Endothelial cell of umbilical vein (primary cell): ENCODE measurements at regions not wholly inside any gene's neighbourhood (a gene's known extent, or its start where the extent isn't known, plus 50 kb on each side); places are given as distances from the start of the nearest gene placed in this dataset.

Experiments used
- CTCF ChIP-seq, 2 donors: IDR thresholded peaks; 1 replicate in 1 of 2; 2 replicates in 1 of 2; pipeline ENCODE4 v1.5.1; 2011; ENCODE audit warnings: low read length in 2 of 2, mild to moderate bottlenecking in 2 of 2, moderate library complexity in 2 of 2, control low read depth in 1 of 2, inconsistent platforms in 1 of 2, low read depth in 1 of 2; ENCODE audit not compliant: insufficient read depth in 1 of 2; ENCODE audit errors: extremely low read depth in 1 of 2
- POLR2A ChIP-seq: IDR thresholded peaks from 2 replicates; pipeline ENCODE4 v1.6.1; 2012; ENCODE audit warnings: low read depth, mild to moderate bottlenecking, control low read depth, low read length

- TF ChIP-seq POLR2A, result no peak
- TF ChIP-seq CTCF (IDR thresholded peaks at IDR 0.05; ENCODE audit: extremely low read depth in 1 of 2, insufficient read depth in 1 of 2, low read depth in 1 of 2, low read length in 2 of 2), result no peak
Observed at GRCh38 chr1:115567431-115567830, 74.3 kb upstream of the VANGL1 start.
